OCI-LY7 (cell line): ENCODE measurements at regions not wholly inside any gene's neighbourhood (a gene's known extent, or its start where the extent isn't known, plus 50 kb on each side); places are given as distances from the start of the nearest gene placed in this dataset.
A peak's percentile ranks its signal among the peaks of the same experiment; 100 is the strongest.

Experiments used
- BruUV-seq: library from RNA; stranded (reverse); fragments of 400-500 nt; replicated peaks from 2 replicates; lab custom pipeline; 2021; lab: Mats Ljungman, UMichigan
- CTCF ChIA-PET: fragments of 300-600 bp; sonication (Branson Sonifier 250); formaldehyde crosslinking; loops from one replicate; lab custom pipeline; 2022; ENCODE audit warnings: antibody characterized with exemption; ENCODE audit not compliant: unreplicated experiment; lab: Charles Lee
- POLR2A ChIA-PET: fragments of 300-600 bp; sonication (Branson Sonifier 250); formaldehyde crosslinking; loops from one replicate; lab custom pipeline; 2022; ENCODE audit warnings: antibody characterized with exemption; lab: Charles Lee
- DNase-seq: peaks from one replicate; pipeline ENCODE4 v3.0.0-alpha.2; 2015; ENCODE audit warnings: low spot score
- H2AFZ ChIP-seq: fragments of 200-600 bp; sonication (generic), shearing (Covaris generic); 2 replicates; pipeline ENCODE4 v1.6.1; 2014; ENCODE audit warnings: mild to moderate bottlenecking, antibody characterized with exemption, low read length, moderate library complexity
- H3K27ac ChIP-seq: fragments of 200-600 bp; sonication (generic); 2 replicates; pipeline ENCODE4 v1.5.1; 2014; ENCODE audit warnings: mixed run types, low read depth, mild to moderate bottlenecking, moderate library complexity, low read length, inconsistent platforms; ENCODE audit not compliant: poor library complexity, severe bottlenecking
- H3K36me3 ChIP-seq: fragments of 200-600 bp; sonication (generic); 2 replicates; pipeline ENCODE4 v1.6.1; 2014; ENCODE audit warnings: mild to moderate bottlenecking, antibody characterized with exemption, low read length, moderate library complexity, mixed read lengths; ENCODE audit not compliant: insufficient read depth
- H3K4me1 ChIP-seq: fragments of 200-600 bp; sonication (generic); 2 replicates; pipeline ENCODE4 v1.5.1; 2014; ENCODE audit warnings: mild to moderate bottlenecking, low read length; ENCODE audit not compliant: insufficient read depth, poor library complexity, severe bottlenecking
- H3K4me2 ChIP-seq: fragments of 200-600 bp; sonication (generic); 2 replicates; pipeline ENCODE4 v1.6.1; 2014; ENCODE audit warnings: mild to moderate bottlenecking, low read length
- H3K4me3 ChIP-seq: fragments of 200-600 bp; sonication (generic); 2 replicates; pipeline ENCODE4 v1.5.1; 2014; ENCODE audit warnings: mild to moderate bottlenecking, low read depth, low read length; ENCODE audit not compliant: poor library complexity, severe bottlenecking
- H3K79me2 ChIP-seq: fragments of 200-600 bp; sonication (generic); 2 replicates; pipeline ENCODE4 v1.6.1; 2016; ENCODE audit warnings: low read depth, mild to moderate bottlenecking, low read length, moderate library complexity, mixed read lengths; ENCODE audit not compliant: insufficient read depth
- H3K9me2 ChIP-seq: fragments of 200-600 bp; sonication (generic); 2 replicates; pipeline ENCODE4 v1.6.1; 2016; ENCODE audit warnings: mild to moderate bottlenecking, low read length, mixed read lengths; ENCODE audit not compliant: insufficient read depth
- H3K9me3 ChIP-seq: fragments of 200-600 bp; sonication (generic); 2 replicates; pipeline ENCODE4 v1.6.1; 2014; ENCODE audit warnings: mild to moderate bottlenecking, mixed run types, low read length, mixed read lengths
- H4K20me1 ChIP-seq: fragments of 200-600 bp; sonication (generic); 2 replicates; pipeline ENCODE4 v1.6.1; 2014; ENCODE audit warnings: mild to moderate bottlenecking, antibody characterized with exemption, low read length, moderate library complexity, mixed read lengths; ENCODE audit not compliant: insufficient read depth
- CTCF ChIP-seq: fragments of 200-600 bp; sonication (generic); conservative IDR thresholded peaks from 2 replicates; pipeline ENCODE4 v1.5.1; 2014; ENCODE audit warnings: mild to moderate bottlenecking, antibody characterized with exemption, low read length, moderate library complexity, mixed read lengths
- EZH2phosphoT487 ChIP-seq: fragments of 200-600 bp; sonication (generic); IDR thresholded peaks from 2 replicates; pipeline ENCODE4 v1.6.1; 2018; ENCODE audit warnings: low read depth, borderline replicate concordance, mild to moderate bottlenecking, mixed run types, antibody characterized with exemption, low read length, moderate library complexity, mixed read lengths
- intact Hi-C: fragments of 100-400 bp; cut with micrococcal nuclease; formaldehyde crosslinking; loops from one replicate; pipeline ENCODE4 v1.10.0; 2022; ENCODE audit not compliant: unreplicated experiment

DNA sequence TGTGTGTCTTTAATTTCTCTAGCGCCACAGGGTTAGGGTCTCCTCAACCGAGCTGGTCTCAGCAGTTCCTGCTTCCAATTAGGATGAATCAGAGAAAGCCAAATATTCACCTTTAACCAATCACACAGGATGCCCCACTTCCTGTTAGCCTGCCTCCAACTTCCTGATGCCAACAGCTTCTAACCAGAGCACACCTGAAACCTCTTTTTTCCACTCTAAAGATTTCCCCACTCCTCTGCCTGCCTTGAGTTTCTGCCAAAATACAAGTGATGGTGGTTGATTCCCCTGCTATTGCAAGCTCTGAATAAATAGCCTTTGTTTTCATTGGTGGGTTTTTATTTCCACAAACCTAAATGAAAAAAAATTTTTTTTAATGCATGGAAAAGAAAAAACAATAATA lies 144.7 kb upstream of the UST start:
- DNase-seq: no peak
- CTCF ChIA-PET: no interaction called here
- Histone ChIP-seq H4K20me1 (no peaks in the 10 kb centered on the region), H3K4me2 (no peak overlapping the region), H3K36me3 (no peaks in the 10 kb centered on the region), H3K79me2 (no peaks in the 10 kb centered on the region), H3K27ac (no peak overlapping the region), H3K4me1 (no peaks in the 10 kb centered on the region), H3K9me3 (peaks cover 7% of the 10 kb centered on the region; the same call in 1 of the 2 replicates), H3K4me3 (no peak overlapping the region), H2AFZ (no peak overlapping the region), H3K9me2 (no peaks in the 10 kb centered on the region)
- intact Hi-C loops: no loop called here
- BruUV-seq: no TSS peak
- POLR2A ChIA-PET: no interaction called here
- TF ChIP-seq CTCF: no peak
- TF ChIP-seq EZH2phosphoT487: no peak

- Histone ChIP-seq H3K4me2 (no peak overlapping the region), H3K79me2 (no peaks in the 10 kb centered on the region), H3K9me3 (peaks cover 7% of the 10 kb centered on the region; the same call in 1 of the 2 replicates), H3K9me2 (no peaks in the 10 kb centered on the region), H3K36me3 (no peaks in the 10 kb centered on the region), H3K27ac (no peak overlapping the region), H3K4me3 (no peak overlapping the region), H3K4me1 (no peaks in the 10 kb centered on the region), H4K20me1 (no peaks in the 10 kb centered on the region), H2AFZ (no peak overlapping the region)
- intact Hi-C loops: no loop called here
- peak; percentile 78 for TF ChIP-seq CTCF
- TF ChIP-seq EZH2phosphoT487: no peak
- POLR2A ChIA-PET: interaction anchor here (0.7 kb wide), 1 partner anchor 10 kb away, joined by 4 read pairs; no protein-coding TSS in a partner anchor
- CTCF ChIA-PET: interaction anchor here (0.5 kb wide), 1 partner anchor 424 kb away, joined by 4 read pairs; no protein-coding TSS in a partner anchor
- BruUV-seq: no TSS peak
- DNase-seq: peak; percentile 12
Observed at GRCh38 chr6:148608199-148608951, 138.5 kb upstream of the UST start.

DNA sequence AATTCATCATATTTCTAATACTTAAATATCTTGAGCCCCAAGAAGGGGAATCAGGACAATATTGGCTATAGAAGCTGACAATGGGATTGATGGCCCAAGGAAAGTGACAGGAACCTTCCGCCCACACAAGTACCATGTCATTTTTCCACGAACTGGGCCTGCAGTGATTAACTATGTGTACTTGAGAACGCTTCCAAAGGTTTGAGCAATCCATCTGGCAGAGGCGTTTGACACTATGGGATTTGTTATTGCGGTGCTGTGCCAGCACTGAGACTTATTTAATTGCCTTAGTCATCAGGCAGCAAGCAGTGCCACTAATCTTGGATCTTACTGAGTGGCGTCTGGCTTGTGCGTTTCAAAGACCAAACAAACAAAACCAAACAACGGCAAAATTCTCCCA lies 135.6 kb upstream of the UST start:
- no peak overlapping the region for H2AFZ ChIP-seq
- no peak overlapping the region for H3K4me3 ChIP-seq
- no peaks in the 10 kb centered on the region for H3K36me3 ChIP-seq
- no TSS peak for BruUV-seq
- no peaks in the 10 kb centered on the region for H3K79me2 ChIP-seq
- no peaks in the 10 kb centered on the region for H3K9me2 ChIP-seq
- TF ChIP-seq CTCF (no peak), EZH2phosphoT487 (no peak)
- H3K9me3 ChIP-seq: no peaks in the 10 kb centered on the region
- no peaks in the 10 kb centered on the region for H3K4me1 ChIP-seq
- CTCF ChIA-PET: no interaction called here
- POLR2A ChIA-PET: no interaction called here
- H3K4me2 ChIP-seq: no peak overlapping the region
- no peaks in the 10 kb centered on the region for H4K20me1 ChIP-seq
- intact Hi-C loops: no loop called here
- no peak overlapping the region for H3K27ac ChIP-seq
- no peak for DNase-seq
